GM12878 (cell line): ENCODE measurements at regions not wholly inside any gene's neighbourhood (a gene's known extent, or its start where the extent isn't known, plus 50 kb on each side); places are given as distances from the start of the nearest gene placed in this dataset.

Experiments
- ATAC-seq: fragments of 200-7000 bp; cut with Tn5 transposase; 3 replicates; pipeline ENCODE4 v1.9.1; 2020; ENCODE audit warnings: mild to moderate bottlenecking, moderate library complexity
- BruUV-seq: library from RNA; stranded (reverse); fragments of 400-500 nt; replicated peaks from 2 replicates; lab custom pipeline; 2021; lab: Mats Ljungman, UMichigan
- CTCF ChIA-PET: fragments of 300-600 bp; sonication (Branson Sonifier 250); formaldehyde crosslinking; extraction: SDS; loops from one replicate; lab custom pipeline; 2021; ENCODE audit warnings: inconsistent platforms; lab: Yijun Ruan, JAX
- POLR2A ChIA-PET: fragments of 350-600 bp; formaldehyde crosslinking; extraction: SDS; loops from one replicate; lab custom pipeline; 2021; ENCODE audit warnings: inconsistent platforms; lab: Charles Lee
- RAD21 ChIA-PET: fragments of 300-600 bp; sonication (Branson Sonifier 250); formaldehyde crosslinking; loops from one replicate; lab custom pipeline; 2023; ENCODE audit warnings: antibody characterized with exemption; ENCODE audit not compliant: unreplicated experiment; lab: Charles Lee
- SMC1A ChIA-PET: fragments of 300-600 bp; sonication (Branson Sonifier 250); formaldehyde crosslinking; loops from one replicate; lab custom pipeline; 2023; ENCODE audit not compliant: unreplicated experiment, uncharacterized antibody; lab: Charles Lee
- DNase-seq: peaks from one replicate; pipeline ENCODE4 v3.0.0-alpha.2; 2011; ENCODE audit warnings: low read depth, low spot score
- FAIRE-seq: peaks from 3 replicates; lab custom pipeline; 2011; peaks lifted over from hg19 to GRCh38; lab: Jason Lieb, UNC
- H2AFZ ChIP-seq: 2 replicates; pipeline ENCODE4 v1.6.0; 2011; ENCODE audit warnings: low read depth, low read length, control low read depth; ENCODE audit not compliant: control insufficient read depth
- H3K27ac ChIP-seq: 2 replicates; pipeline ENCODE4 v1.5.1; 2011; ENCODE audit warnings: control low read depth; ENCODE audit not compliant: control insufficient read depth, insufficient read depth
- H3K27me3 ChIP-seq, 2 experiments: replicated peaks in 1 of 2; 2 replicates each; pipeline versions ENCODE4 v1.6.0 to v1.6.1; 2011; ENCODE audit warnings: low read length in 1 of 2; ENCODE audit not compliant: control insufficient read depth in 2 of 2, insufficient read depth in 2 of 2
- H3K36me3 ChIP-seq, 2 experiments: 2 replicates each; pipeline ENCODE4 v1.5.1; 2011; ENCODE audit warnings: low read length in 1 of 2; ENCODE audit not compliant: control insufficient read depth in 2 of 2, insufficient read depth in 2 of 2
- H3K4me1 ChIP-seq: 2 replicates; pipeline ENCODE4 v1.6.1; 2011; ENCODE audit warnings: mild to moderate bottlenecking, low read length, moderate library complexity, mixed read lengths; ENCODE audit not compliant: control insufficient read depth, insufficient read depth
- H3K4me2 ChIP-seq: 2 replicates; pipeline ENCODE4 v1.6.0; 2011; ENCODE audit warnings: control low read depth; ENCODE audit not compliant: control insufficient read depth, insufficient read depth
- H3K4me3 ChIP-seq: fragments of 200-600 bp; sonication (generic); 2 replicates; pipeline ENCODE4 v1.5.1; 2016
- H3K79me2 ChIP-seq: 2 replicates; pipeline ENCODE4 v1.6.0; 2011; ENCODE audit warnings: low read length; ENCODE audit not compliant: control insufficient read depth, insufficient read depth
- H3K9ac ChIP-seq: 2 replicates; pipeline ENCODE4 v1.8.0; 2011; ENCODE audit warnings: low read length, control low read depth, mixed read lengths; ENCODE audit not compliant: control insufficient read depth, insufficient read depth
- H3K9me3 ChIP-seq: replicated peaks from 3 replicates; pipeline ENCODE4 v1.5.1; 2011; ENCODE audit warnings: mild to moderate bottlenecking, low read length; ENCODE audit not compliant: control insufficient read depth, insufficient read depth
- H4K20me1 ChIP-seq: 2 replicates; pipeline ENCODE4 v1.6.0; 2011; ENCODE audit not compliant: control insufficient read depth, insufficient read depth
- JUNB ChIP-seq: IDR thresholded peaks from 2 replicates; pipeline ENCODE4 v1.6.1; 2016; ENCODE audit warnings: antibody characterized with exemption, mild to moderate bottlenecking
- NRF1 ChIP-seq: conservative IDR thresholded peaks from 2 replicates; pipeline ENCODE4 v1.6.1; 2011; ENCODE audit warnings: mild to moderate bottlenecking, low read depth, low read length, improper control_type of control experiment
- RUNX3 ChIP-seq: IDR thresholded peaks from 2 replicates; pipeline ENCODE4 v1.6.1; 2012; ENCODE audit warnings: low read length, inconsistent platforms
- TARDBP ChIP-seq: IDR thresholded peaks from 2 replicates; pipeline ENCODE4 v1.6.1; 2016; ENCODE audit warnings: borderline replicate concordance
- TBL1XR1 ChIP-seq: IDR thresholded peaks from 2 replicates; pipeline ENCODE4 v1.6.1; 2012; ENCODE audit warnings: low read depth, low read length, improper control_type of control experiment
- WGBS: methylation state at CpG from one replicate; pipeline ENCODE4 v1.1.6; 2016; ENCODE audit warnings: low lambda C conversion rate; ENCODE audit not compliant: insufficient replicate concordance, insufficient coverage; ENCODE audit errors: missing lambda C conversion rate; 5-methylcytosine and 5-hydroxymethylcytosine counted together
- in situ Hi-C: fragments of 300-500 bp; cut with MboI; formaldehyde crosslinking; loops from 9 replicates; pipeline ENCODE4 v1.14.3; 2018; ENCODE audit warnings: mixed read lengths
- intact Hi-C: fragments of 100-400 bp; cut with micrococcal nuclease; formaldehyde crosslinking; loops from one replicate; pipeline ENCODE4 v1.14.2; 2022; ENCODE audit not compliant: unreplicated experiment
- TF ChIP-seq, protein P1 (sequence below): fragments of 450-650 bp; IDR thresholded peaks from 2 replicates; pipeline ENCODE4 v1.6.1; 2018; ENCODE audit warnings: borderline replicate concordance, mild to moderate bottlenecking; ENCODE audit not compliant: partially characterized antibody
- TF ChIP-seq, protein P2 (sequence below): fragments of 450-650 bp; IDR thresholded peaks from 2 replicates; pipeline ENCODE4 v1.6.1; 2017; ENCODE audit warnings: mild to moderate bottlenecking, low read depth, inconsistent platforms; ENCODE audit not compliant: poor library complexity, severe bottlenecking

DNA sequence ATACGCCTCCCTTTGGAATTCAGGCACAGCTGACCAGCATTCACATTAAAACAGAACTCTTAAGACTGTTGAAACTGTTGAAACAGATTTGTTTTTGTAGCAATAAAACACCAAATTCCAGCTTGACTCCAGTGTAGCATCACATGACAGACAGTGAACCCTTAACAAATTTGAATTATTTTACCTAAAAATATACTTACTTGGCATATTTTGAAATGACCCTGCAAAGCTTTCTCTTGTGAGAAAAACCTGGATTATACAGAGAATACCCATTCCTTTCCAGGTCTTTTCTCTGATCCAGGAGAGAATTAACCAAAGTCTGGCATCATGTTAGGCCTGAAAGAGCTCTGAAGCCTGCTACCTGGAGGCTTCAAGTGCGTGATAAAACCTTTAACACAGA is 410.3 kb downstream of the FOXG1 start:
- no peak overlapping the region for H3K9ac ChIP-seq
- ChIA-PET RAD21 (no interaction called here), CTCF (interaction anchor here (0.6 kb wide), 1 partner anchor 310 kb away, joined by 3 read pairs; no protein-coding TSS in a partner anchor), POLR2A (no interaction called here), SMC1A (no interaction called here)
- no peak for FAIRE-seq
- no peaks in the 10 kb centered on the region for H3K9me3 ChIP-seq
- no peaks in the 10 kb centered on the region for H3K27me3 ChIP-seq
- no peak overlapping the region for H2AFZ ChIP-seq
- no peak overlapping the region for H3K4me2 ChIP-seq
- DNase-seq, result no peak
- no peak for ATAC-seq
- no peak overlapping the region for H3K27ac ChIP-seq
- no peak overlapping the region for H3K4me3 ChIP-seq
- H3K4me1 ChIP-seq, result no peaks in the 10 kb centered on the region
- TF ChIP-seq TBL1XR1, result no peak
- TF ChIP-seq, protein P1, sequence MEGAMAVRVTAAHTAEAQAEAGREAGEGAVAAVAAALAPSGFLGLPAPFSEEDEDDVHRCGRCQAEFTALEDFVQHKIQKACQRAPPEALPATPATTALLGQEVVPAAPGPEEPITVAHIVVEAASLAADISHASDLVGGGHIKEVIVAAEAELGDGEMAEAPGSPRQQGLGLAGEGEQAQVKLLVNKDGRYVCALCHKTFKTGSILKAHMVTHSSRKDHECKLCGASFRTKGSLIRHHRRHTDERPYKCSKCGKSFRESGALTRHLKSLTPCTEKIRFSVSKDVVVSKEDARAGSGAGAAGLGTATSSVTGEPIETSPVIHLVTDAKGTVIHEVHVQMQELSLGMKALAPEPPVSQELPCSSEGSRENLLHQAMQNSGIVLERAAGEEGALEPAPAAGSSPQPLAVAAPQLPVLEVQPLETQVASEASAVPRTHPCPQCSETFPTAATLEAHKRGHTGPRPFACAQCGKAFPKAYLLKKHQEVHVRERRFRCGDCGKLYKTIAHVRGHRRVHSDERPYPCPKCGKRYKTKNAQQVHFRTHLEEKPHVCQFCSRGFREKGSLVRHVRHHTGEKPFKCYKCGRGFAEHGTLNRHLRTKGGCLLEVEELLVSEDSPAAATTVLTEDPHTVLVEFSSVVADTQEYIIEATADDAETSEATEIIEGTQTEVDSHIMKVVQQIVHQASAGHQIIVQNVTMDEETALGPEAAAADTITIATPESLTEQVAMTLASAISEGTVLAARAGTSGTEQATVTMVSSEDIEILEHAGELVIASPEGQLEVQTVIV, result no peak
- no peaks in the 10 kb centered on the region for H3K36me3 ChIP-seq
- BruUV-seq, result no TSS peak
- intact Hi-C loops, result no loop called here
- in situ Hi-C loops, result no loop called here
- no peaks in the 10 kb centered on the region for H4K20me1 ChIP-seq
- H3K79me2 ChIP-seq, result no peaks in the 10 kb centered on the region
- 39% methylated on average over 2 of the region's 2 CpGs for WGBS

DNA sequence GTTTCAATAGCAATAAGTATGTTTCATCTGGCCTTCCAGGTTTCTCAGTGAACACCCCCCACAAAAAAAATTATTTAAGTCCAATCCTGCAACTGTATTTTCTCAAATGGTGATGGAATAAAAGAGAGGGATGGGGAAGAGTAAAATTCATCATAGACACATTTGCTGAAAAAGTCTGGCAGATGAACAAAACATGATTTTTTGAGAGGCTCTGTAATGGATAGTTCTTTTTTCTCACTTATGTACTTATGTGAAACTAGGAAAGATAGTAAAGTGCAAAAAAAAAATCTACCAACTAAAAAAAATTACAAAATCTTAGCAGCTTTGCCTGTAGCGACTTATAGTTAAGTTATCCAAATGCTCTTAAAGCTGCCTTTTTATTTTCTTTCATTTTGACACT is 412.4 kb downstream of the FOXG1 start:
- SMC1A ChIA-PET, result no interaction called here
- H3K4me1 ChIP-seq, result no peaks in the 10 kb centered on the region
- H3K9ac ChIP-seq, result no peak overlapping the region
- no peaks in the 10 kb centered on the region for H3K27me3 ChIP-seq
- no peak overlapping the region for H2AFZ ChIP-seq
- 13% methylated on average over 1 of the region's 1 CpG for WGBS
- CTCF ChIA-PET, result interaction anchor here (0.6 kb wide), 1 partner anchor 24 kb away, joined by 4 read pairs; no protein-coding TSS in a partner anchor
- DNase-seq (no peak), ATAC-seq (no peak), FAIRE-seq (no peak)
- no peak overlapping the region for H3K4me3 ChIP-seq
- no peak for TF ChIP-seq TARDBP
- TF ChIP-seq JUNB, result no peak
- no peak for TF ChIP-seq RUNX3
- TF ChIP-seq, protein P2, sequence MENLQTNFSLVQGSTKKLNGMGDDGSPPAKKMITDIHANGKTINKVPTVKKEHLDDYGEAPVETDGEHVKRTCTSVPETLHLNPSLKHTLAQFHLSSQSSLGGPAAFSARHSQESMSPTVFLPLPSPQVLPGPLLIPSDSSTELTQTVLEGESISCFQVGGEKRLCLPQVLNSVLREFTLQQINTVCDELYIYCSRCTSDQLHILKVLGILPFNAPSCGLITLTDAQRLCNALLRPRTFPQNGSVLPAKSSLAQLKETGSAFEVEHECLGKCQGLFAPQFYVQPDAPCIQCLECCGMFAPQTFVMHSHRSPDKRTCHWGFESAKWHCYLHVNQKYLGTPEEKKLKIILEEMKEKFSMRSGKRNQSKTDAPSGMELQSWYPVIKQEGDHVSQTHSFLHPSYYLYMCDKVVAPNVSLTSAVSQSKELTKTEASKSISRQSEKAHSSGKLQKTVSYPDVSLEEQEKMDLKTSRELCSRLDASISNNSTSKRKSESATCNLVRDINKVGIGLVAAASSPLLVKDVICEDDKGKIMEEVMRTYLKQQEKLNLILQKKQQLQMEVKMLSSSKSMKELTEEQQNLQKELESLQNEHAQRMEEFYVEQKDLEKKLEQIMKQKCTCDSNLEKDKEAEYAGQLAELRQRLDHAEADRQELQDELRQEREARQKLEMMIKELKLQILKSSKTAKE, result no peak
- no peak for TF ChIP-seq NRF1
- in situ Hi-C loops (no loop called here), intact Hi-C loops (no loop called here)
- no peaks in the 10 kb centered on the region for H4K20me1 ChIP-seq
- no peak overlapping the region for H3K4me2 ChIP-seq
- H3K9me3 ChIP-seq, result no peaks in the 10 kb centered on the region
- POLR2A ChIA-PET, result no interaction called here
- no TSS peak for BruUV-seq
- no peaks in the 10 kb centered on the region for H3K36me3 ChIP-seq
- H3K79me2 ChIP-seq, result no peaks in the 10 kb centered on the region
- H3K27ac ChIP-seq, result no peak overlapping the region
- RAD21 ChIA-PET, result no interaction called here
